Gastroesophageal sphincter (tissue), 3 donors: ENCODE measurements at regions not wholly inside any gene's neighbourhood (a gene's known extent, or its start where the extent isn't known, plus 50 kb on each side); places are given as distances from the start of the nearest gene placed in this dataset.

Source experiments
- CTCF ChIP-seq, 4 experiments: fragments of 200-600 bp in 2 of 4; fragments of 450-650 bp in 2 of 4; sonication (generic) in 1 of 4; IDR thresholded peaks; one replicate each; pipeline ENCODE4 v1.5.1; 2017 to 2019; ENCODE audit warnings: antibody characterized with exemption in 4 of 4, mild to moderate bottlenecking in 2 of 4, moderate library complexity in 2 of 4
- EP300 ChIP-seq: sonication (generic); formaldehyde crosslinking; IDR thresholded peaks from one replicate; pipeline ENCODE4 v1.6.1; 2017; ENCODE audit warnings: antibody characterized with exemption, mild to moderate bottlenecking
- POLR2A ChIP-seq, 2 donors: fragments of 450-650 bp; IDR thresholded peaks; one replicate each; pipeline ENCODE4 v1.6.1; 2017; ENCODE audit warnings: antibody characterized with exemption in 2 of 2, mild to moderate bottlenecking in 2 of 2, moderate library complexity in 1 of 2

DNA sequence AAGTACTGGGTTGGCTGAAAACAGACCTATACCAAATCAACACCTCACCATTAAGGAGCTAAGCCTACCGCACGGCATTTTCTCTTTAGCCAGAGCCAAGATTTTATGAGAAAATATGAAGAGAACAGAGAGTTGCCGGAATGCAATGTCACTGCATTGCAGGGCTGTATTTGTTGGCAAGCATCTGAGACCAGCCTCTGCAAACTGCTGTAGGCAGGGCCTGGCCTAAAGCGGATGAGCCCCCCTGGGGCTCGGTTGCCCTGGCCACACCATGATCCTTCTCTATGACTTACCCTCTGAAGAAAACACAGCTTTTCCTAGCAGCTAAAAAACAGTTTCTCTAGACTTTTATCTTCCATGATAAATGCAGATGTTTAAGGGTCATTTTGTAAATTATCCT, 120.5 kb upstream of the SORBS2 start:
- TF ChIP-seq CTCF (IDR thresholded peaks at IDR 0.05) (no peak), POLR2A (IDR thresholded peaks at IDR 0.05) (no peak), EP300 (no peak)
